HUES6 (cell line): ENCODE measurements at regions not wholly inside any gene's neighbourhood (a gene's known extent, or its start where the extent isn't known, plus 50 kb on each side); places are given as distances from the start of the nearest gene placed in this dataset.

Experiments used
- H3K27ac ChIP-seq: 2 replicates; pipeline ENCODE4 v1.7.0; 2013; ENCODE audit warnings: low read depth, mild to moderate bottlenecking, low read length, inconsistent platforms
- H3K27me3 ChIP-seq: 2 replicates; pipeline ENCODE4 v1.6.1; 2013; ENCODE audit warnings: low read length; ENCODE audit not compliant: control insufficient read depth, insufficient read depth
- H3K36me3 ChIP-seq: 2 replicates; pipeline ENCODE4 v1.6.1; 2013; ENCODE audit warnings: low read length; ENCODE audit not compliant: control insufficient read depth, insufficient read depth
- H3K4me1 ChIP-seq: 2 replicates; pipeline ENCODE4 v1.6.1; 2013; ENCODE audit warnings: low read length; ENCODE audit not compliant: control insufficient read depth, insufficient read depth
- H3K4me3 ChIP-seq: 2 replicates; pipeline ENCODE4 v1.5.1; 2013; ENCODE audit warnings: low read depth, low read length
- H3K9ac ChIP-seq: one replicate; pipeline ENCODE4 v1.6.1; 2013; ENCODE audit warnings: mild to moderate bottlenecking, low read length
- H3K9me3 ChIP-seq: 2 replicates; pipeline ENCODE4 v1.6.1; 2013; ENCODE audit warnings: low read depth, low read length; ENCODE audit not compliant: control insufficient read depth, insufficient read depth

- Histone ChIP-seq H3K27me3 (no peaks in the 10 kb centered on the region), H3K36me3 (no peaks in the 10 kb centered on the region), H3K9me3 (peaks cover 13% of the 10 kb centered on the region), H3K4me3 (no peak overlapping the region), H3K4me1 (peaks cover 8% of the 10 kb centered on the region; the same call in 1 of the 2 replicates), H3K9ac (no peak overlapping the region), H3K27ac (no peak overlapping the region)
Observed at GRCh38 chr12:128075332-128075731, 191.6 kb upstream of the TMEM132C start.

DNA sequence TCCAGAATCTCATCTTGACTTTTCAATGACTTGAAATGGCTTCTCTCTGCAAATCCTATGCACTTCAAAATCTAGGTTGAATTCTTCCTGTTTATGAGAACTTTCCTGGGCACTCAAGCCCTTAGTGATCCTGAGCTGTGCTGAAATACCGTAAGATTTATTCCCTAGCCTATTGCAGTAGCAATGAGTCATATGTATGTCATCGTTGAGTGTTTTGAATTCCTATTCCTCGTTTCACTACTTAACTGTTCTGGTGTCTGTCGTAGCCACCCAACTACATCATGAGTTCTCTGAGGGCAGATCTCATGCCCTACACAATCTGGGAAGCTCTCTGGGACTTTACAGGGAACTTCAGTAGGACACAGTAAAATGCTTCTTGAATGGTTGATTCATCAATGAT lies 190.8 kb upstream of the TMEM132C start:
- H3K9ac ChIP-seq: no peak overlapping the region
- H3K4me3 ChIP-seq: no peak overlapping the region
- peaks cover 13% of the 10 kb centered on the region for H3K9me3 ChIP-seq
- H3K4me1 ChIP-seq: peaks cover 8% of the 10 kb centered on the region; the same call in 1 of the 2 replicates
- no peak overlapping the region for H3K27ac ChIP-seq
- no peaks in the 10 kb centered on the region for H3K27me3 ChIP-seq
- no peaks in the 10 kb centered on the region for H3K36me3 ChIP-seq

GRCh38 chr12:128077211-128077916 lies 189.6 kb upstream of the TMEM132C start:
- no peaks in the 10 kb centered on the region for H3K36me3 ChIP-seq
- peaks cover 13% of the 10 kb centered on the region for H3K9me3 ChIP-seq
- H3K27me3 ChIP-seq: no peaks in the 10 kb centered on the region
- H3K27ac ChIP-seq: no peak overlapping the region
- no peak overlapping the region for H3K9ac ChIP-seq
- H3K4me1 ChIP-seq: peaks cover 8% of the 10 kb centered on the region; the same call in 1 of the 2 replicates
- H3K4me3 ChIP-seq: no peak overlapping the region

DNA sequence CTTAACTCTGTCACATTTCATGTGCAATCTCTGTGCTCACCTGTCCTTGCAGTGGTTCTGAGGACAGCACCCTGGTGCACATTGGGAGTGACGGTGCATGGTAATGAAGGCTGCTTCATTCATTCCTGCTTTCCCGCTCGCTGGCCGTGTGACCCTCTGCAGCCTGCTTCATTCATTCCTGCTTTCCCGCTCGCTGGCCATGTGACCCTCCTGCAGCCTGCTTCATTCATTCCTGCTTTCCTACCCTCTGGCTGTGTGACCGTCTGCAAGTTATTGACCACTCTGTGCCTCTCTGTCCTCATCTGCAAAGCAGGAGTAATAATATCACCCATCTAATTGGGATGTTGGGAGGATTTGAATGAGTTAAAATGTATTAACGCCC lies 189.1 kb upstream of the TMEM132C start:
- Histone ChIP-seq H3K36me3 (no peaks in the 10 kb centered on the region), H3K4me1 (peaks cover 8% of the 10 kb centered on the region; the same call in 1 of the 2 replicates), H3K4me3 (no peak overlapping the region), H3K9ac (no peak overlapping the region), H3K27ac (no peak overlapping the region), H3K27me3 (no peaks in the 10 kb centered on the region), H3K9me3 (peaks cover 13% of the 10 kb centered on the region)

DNA sequence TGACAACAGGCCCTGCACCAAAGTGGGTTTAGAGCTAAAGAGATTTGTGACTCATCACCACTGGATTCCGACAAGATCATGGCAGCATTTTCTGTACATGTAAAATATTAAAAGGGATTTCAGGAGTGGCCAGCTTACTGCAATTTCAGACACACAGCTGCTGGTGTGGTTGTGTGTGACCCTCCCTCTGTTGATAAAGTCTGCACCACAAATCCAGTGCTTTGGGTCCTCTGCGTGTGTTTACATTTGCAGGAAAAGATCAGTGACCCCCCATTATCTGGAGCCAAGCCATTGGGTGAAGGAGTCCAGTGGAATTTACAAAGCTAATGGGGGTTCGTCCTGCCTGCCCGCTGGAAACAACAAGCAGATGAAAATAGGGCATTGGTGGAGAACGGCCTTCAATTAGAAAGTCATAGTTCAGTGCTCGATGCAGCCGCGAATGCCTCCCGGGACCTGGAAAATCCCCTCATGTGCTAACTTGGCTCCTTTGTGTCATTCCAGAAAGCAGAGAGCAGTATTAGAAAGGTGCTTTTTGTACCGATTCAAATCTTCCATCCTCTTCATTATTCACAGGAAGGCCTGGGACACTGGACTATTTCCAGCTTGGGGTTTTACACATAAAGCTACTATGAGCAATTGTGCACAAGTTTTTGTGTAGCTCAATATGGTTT lies 188.5 kb upstream of the TMEM132C start:
- Histone ChIP-seq H3K9me3 (peaks cover 13% of the 10 kb centered on the region), H3K4me1 (peaks cover 8% of the 10 kb centered on the region; the same call in 1 of the 2 replicates), H3K9ac (no peak overlapping the region), H3K27ac (no peak overlapping the region), H3K36me3 (no peaks in the 10 kb centered on the region), H3K27me3 (no peaks in the 10 kb centered on the region), H3K4me3 (no peak overlapping the region)

DNA sequence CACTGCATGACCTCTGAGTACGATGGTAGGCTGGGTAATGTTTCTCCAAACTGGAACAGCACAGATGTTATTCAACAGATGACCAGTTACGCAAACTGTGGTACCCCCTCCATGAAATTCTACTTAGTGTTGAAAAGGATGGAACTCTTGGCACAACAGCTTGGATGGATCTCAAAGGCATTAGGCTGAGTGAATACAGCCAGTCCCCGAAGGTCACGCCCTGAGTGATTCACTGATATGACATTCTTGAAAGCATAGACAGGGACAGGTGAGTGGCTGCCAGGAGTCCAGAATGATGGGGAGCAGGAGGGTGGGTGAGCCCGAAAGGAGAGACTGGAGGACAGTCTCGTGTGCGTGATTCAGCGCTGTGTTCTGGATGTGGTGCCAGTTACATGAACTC lies 187.5 kb upstream of the TMEM132C start:
- H3K9ac ChIP-seq: no peak overlapping the region
- no peak overlapping the region for H3K27ac ChIP-seq
- H3K4me3 ChIP-seq: no peak overlapping the region
- H3K4me1 ChIP-seq: peaks cover 8% of the 10 kb centered on the region; the same call in 1 of the 2 replicates
- peaks cover 13% of the 10 kb centered on the region for H3K9me3 ChIP-seq
- no peaks in the 10 kb centered on the region for H3K27me3 ChIP-seq
- no peaks in the 10 kb centered on the region for H3K36me3 ChIP-seq

DNA sequence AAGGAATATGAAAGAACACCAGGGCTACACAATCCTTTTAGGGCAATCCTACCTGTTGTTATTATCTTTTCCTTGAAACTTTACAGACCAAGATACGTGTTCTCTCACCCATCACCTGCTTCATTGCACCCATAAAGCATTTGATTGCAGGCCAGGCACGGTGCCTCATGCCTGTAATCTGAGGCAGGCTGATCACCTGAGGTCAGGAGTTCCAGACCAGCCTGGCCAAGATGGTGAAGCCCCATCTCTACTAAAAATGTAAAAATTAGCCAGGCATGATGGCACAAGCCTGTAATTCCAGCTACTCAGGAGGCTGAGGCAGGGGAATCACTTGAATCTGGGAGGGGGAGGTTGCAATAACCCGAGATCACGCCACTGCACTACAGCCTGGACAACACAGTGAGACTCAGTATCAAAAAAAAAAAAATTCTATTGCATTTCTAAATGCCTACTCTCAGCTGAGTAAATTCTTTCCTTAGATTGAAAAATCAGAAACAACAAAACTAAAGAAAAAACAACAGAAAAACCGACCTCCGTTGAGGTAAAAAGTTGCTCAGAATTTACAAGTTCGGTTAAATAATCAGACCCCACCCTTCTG lies 183.7 kb upstream of the TMEM132C start:
- Histone ChIP-seq H3K4me3 (no peak overlapping the region), H3K27me3 (no peaks in the 10 kb centered on the region), H3K36me3 (no peaks in the 10 kb centered on the region), H3K9me3 (no peaks in the 10 kb centered on the region), H3K9ac (no peak overlapping the region), H3K27ac (no peak overlapping the region), H3K4me1 (peaks cover 7% of the 10 kb centered on the region; the same call in 1 of the 2 replicates)

DNA sequence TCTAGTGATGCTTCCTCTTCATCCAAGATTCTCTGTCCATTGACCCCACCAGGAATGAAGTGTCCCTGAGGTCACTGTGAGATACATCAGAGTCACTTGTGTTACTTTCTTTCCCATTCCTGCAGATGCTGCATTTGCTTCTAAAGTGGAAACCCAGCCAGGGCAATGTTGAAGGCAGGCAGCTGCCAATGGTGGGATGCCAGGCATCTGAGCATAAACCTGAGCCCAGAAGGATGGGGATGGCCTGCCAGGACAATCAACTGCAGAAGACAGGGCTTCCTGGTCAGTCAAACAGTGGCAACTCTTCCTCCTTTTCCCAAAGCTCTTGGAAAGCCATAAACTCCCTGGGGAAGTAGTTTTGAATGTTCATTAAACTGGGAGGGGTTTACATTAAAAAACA lies 178.0 kb upstream of the TMEM132C start:
- Histone ChIP-seq H3K36me3 (no peaks in the 10 kb centered on the region), H3K4me1 (no peaks in the 10 kb centered on the region), H3K27me3 (no peaks in the 10 kb centered on the region), H3K9me3 (no peaks in the 10 kb centered on the region), H3K27ac (no peak overlapping the region), H3K9ac (no peak overlapping the region), H3K4me3 (no peak overlapping the region)

DNA sequence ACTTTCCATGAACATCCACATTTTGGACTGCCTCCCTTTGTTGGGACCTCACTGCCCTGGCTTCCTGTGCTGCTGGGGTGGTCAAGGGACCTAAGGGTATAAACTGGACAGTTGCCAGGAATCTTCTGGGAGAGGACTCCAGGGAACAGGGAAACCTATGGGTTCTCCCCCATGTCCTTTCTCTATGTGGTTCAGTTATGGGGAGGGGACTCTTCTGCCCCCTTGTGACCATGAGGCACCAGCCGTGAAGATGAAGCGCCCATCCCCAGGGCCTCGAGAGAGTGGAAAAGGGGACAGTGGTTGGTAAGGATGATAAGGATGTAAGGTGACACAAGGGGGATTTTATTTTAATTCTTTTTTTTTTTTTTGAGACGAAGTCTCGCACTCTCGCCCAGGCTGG lies 177.0 kb upstream of the TMEM132C start:
- H3K4me3 ChIP-seq: no peak overlapping the region
- H3K9ac ChIP-seq: no peak overlapping the region
- H3K27me3 ChIP-seq: no peaks in the 10 kb centered on the region
- H3K36me3 ChIP-seq: no peaks in the 10 kb centered on the region
- no peak overlapping the region for H3K27ac ChIP-seq
- H3K9me3 ChIP-seq: no peaks in the 10 kb centered on the region
- no peaks in the 10 kb centered on the region for H3K4me1 ChIP-seq

DNA sequence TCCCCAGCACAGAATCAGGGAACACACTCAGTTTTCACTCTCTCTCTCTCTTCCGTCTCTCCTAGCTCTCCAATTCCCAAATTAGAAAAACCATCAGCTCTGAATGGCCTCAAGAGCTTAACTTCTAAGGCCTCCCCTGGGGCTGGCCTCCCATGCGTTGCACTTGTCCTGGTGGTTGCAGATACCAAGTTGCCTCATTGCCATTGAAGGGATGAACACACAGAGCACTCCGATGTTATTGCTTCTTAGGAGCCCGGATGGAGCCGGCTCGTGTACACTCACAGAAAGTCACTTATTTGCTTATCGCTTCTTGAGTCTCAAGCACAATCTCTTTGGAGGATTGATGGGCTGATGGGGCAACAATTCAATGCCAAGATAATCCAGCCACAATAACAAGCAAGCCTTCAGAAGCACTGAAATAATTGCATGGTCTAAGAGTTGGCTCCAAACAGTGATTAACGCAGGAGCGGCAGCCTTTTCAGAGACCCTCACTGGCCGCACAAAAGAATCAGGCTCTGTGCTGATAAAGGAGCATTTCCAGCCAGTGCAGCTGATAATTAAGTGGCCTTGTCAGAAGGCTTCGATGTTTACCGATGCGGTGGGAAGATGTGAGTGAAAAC lies 175.8 kb upstream of the TMEM132C start:
- Histone ChIP-seq H3K27me3 (peaks cover 2% of the 10 kb centered on the region; the same call in 1 of the 2 replicates), H3K27ac (no peak overlapping the region), H3K9me3 (no peaks in the 10 kb centered on the region), H3K36me3 (no peaks in the 10 kb centered on the region), H3K4me1 (no peaks in the 10 kb centered on the region), H3K4me3 (no peak overlapping the region), H3K9ac (no peak overlapping the region)

- Histone ChIP-seq H3K27me3 (peaks cover 2% of the 10 kb centered on the region; the same call in 1 of the 2 replicates), H3K36me3 (no peaks in the 10 kb centered on the region), H3K27ac (no peak overlapping the region), H3K4me3 (no peak overlapping the region), H3K9ac (no peak overlapping the region), H3K4me1 (no peaks in the 10 kb centered on the region), H3K9me3 (no peaks in the 10 kb centered on the region)
Observed at GRCh38 chr12:128091951-128092382, 175.0 kb upstream of the TMEM132C start.
